GM23248 (cell line): ENCODE measurements at regions not wholly inside any gene's neighbourhood (a gene's known extent, or its start where the extent isn't known, plus 50 kb on each side); places are given as distances from the start of the nearest gene placed in this dataset.
"Not testable (repeated sequence)": the region's sequence is repeated elsewhere in the genome, so short reads cannot be mapped to it uniquely, and the experiment has no call there.

Experiments used
- DNase-seq: peaks from one replicate; pipeline ENCODE4 v3.0.0-alpha.2; 2015
- H2AFZ ChIP-seq: fragments of 200-600 bp; sonication (generic); 2 replicates; pipeline ENCODE4 v1.6.1; 2016; ENCODE audit warnings: antibody characterized with exemption
- H3F3A ChIP-seq: fragments of 200-600 bp; sonication (generic); 2 replicates; pipeline ENCODE4 v1.6.1; 2016; ENCODE audit warnings: mild to moderate bottlenecking, antibody characterized with exemption, mixed run types; ENCODE audit not compliant: insufficient read depth
- H3K27ac ChIP-seq: fragments of 200-600 bp; sonication (generic); 2 replicates; pipeline ENCODE4 v1.5.1; 2016; ENCODE audit warnings: mild to moderate bottlenecking
- H3K27me3 ChIP-seq: fragments of 200-600 bp; sonication (generic); replicated peaks from 2 replicates; pipeline ENCODE4 v1.6.1; 2016; ENCODE audit warnings: mild to moderate bottlenecking; ENCODE audit not compliant: insufficient read depth
- H3K36me3 ChIP-seq: fragments of 200-600 bp; sonication (generic); 2 replicates; pipeline ENCODE4 v1.6.1; 2016; ENCODE audit warnings: low read depth, mild to moderate bottlenecking
- H3K4me1 ChIP-seq: fragments of 200-600 bp; sonication (generic); 2 replicates; pipeline ENCODE4 v1.6.1; 2016; ENCODE audit warnings: mild to moderate bottlenecking; ENCODE audit not compliant: insufficient read depth
- H3K4me2 ChIP-seq: fragments of 200-600 bp; sonication (generic); one replicate; pipeline ENCODE4 v1.6.1; 2016; ENCODE audit warnings: mild to moderate bottlenecking; ENCODE audit not compliant: unreplicated experiment
- H3K4me3 ChIP-seq: fragments of 200-600 bp; sonication (generic); 2 replicates; pipeline ENCODE4 v1.5.1; 2016; ENCODE audit warnings: mild to moderate bottlenecking
- H3K79me2 ChIP-seq: fragments of 200-600 bp; sonication (generic); 2 replicates; pipeline ENCODE4 v1.6.1; 2016; ENCODE audit warnings: mild to moderate bottlenecking; ENCODE audit not compliant: insufficient read depth
- H3K9ac ChIP-seq: fragments of 200-600 bp; sonication (generic); 2 replicates; pipeline ENCODE4 v1.6.1; 2016; ENCODE audit warnings: mild to moderate bottlenecking
- H3K9me2 ChIP-seq: fragments of 200-600 bp; sonication (generic); 2 replicates; pipeline ENCODE4 v1.6.1; 2016; ENCODE audit warnings: mixed run types, mild to moderate bottlenecking, moderate library complexity; ENCODE audit not compliant: insufficient read depth
- H3K9me3 ChIP-seq: fragments of 200-600 bp; sonication (generic); one replicate; pipeline ENCODE4 v1.6.1; 2017; ENCODE audit warnings: low read depth
- H4K20me1 ChIP-seq: fragments of 200-600 bp; sonication (generic); 2 replicates; pipeline ENCODE4 v1.6.0; 2016; ENCODE audit not compliant: insufficient read depth
- EZH2 ChIP-seq: fragments of 200-600 bp; sonication (generic); IDR thresholded peaks from 2 replicates; pipeline ENCODE4 v1.6.1; 2018; ENCODE audit warnings: antibody characterized with exemption, mild to moderate bottlenecking; ENCODE audit not compliant: insufficient read depth, poor library complexity, severe bottlenecking
- EZH2phosphoT487 ChIP-seq: fragments of 200-600 bp; sonication (generic); IDR thresholded peaks from 2 replicates; pipeline ENCODE4 v1.6.1; 2018; ENCODE audit warnings: antibody characterized with exemption, moderate library complexity, mild to moderate bottlenecking, low read depth; ENCODE audit not compliant: insufficient read depth
- WGBS, 2 experiments: methylation state at CpG; one replicate each; pipeline ENCODE4 v1.1.6; 2015 to 2017; ENCODE audit warnings: low lambda C conversion rate in 2 of 2, low coverage in 1 of 2; ENCODE audit errors: missing lambda C conversion rate in 2 of 2; 5-methylcytosine and 5-hydroxymethylcytosine counted together
- in situ Hi-C: fragments of 300-500 bp; cut with MboI; formaldehyde crosslinking; loops from 2 replicates; pipeline ENCODE4 v1.15.0; 2020

DNA sequence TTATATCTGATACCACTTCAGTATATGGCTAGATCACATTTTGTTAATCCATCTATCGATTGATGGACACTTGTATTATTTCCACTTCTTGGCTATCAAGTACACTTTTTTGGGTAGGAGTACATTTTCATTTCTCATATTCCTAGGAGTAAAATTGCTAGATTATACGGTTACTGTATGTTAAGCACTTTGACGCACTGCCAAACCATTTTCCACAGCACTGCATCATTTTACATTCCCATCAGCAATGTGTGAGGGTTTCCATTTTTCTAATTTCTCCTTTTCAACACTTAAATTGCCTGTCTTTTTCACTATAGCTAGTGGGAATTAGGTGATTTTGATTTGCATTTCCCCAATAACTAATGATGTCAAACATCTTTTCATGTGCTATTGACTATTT, 179.3 kb upstream of the B3GAT1 start:
- TF ChIP-seq EZH2, result no peak
- TF ChIP-seq EZH2phosphoT487, result no peak
- Histone ChIP-seq H3K4me3 (no peak overlapping the region), H3K27me3 (no peaks in the 10 kb centered on the region), H2AFZ (no peak overlapping the region), H3K27ac (no peak overlapping the region), H3K4me2 (no peak overlapping the region), H3F3A (no peaks in the 10 kb centered on the region), H3K9me2 (no peaks in the 10 kb centered on the region), H4K20me1 (no peaks in the 10 kb centered on the region), H3K4me1 (no peaks in the 10 kb centered on the region), H3K79me2 (no peaks in the 10 kb centered on the region), H3K36me3 (no peaks in the 10 kb centered on the region), H3K9ac (no peak overlapping the region), H3K9me3 (no peaks in the 10 kb centered on the region)
- no peak for DNase-seq
- in situ Hi-C loops, result no loop called here
- 31 to 34% methylated on average over 3 of the region's 3 CpGs for WGBS, 2 experiments

DNA sequence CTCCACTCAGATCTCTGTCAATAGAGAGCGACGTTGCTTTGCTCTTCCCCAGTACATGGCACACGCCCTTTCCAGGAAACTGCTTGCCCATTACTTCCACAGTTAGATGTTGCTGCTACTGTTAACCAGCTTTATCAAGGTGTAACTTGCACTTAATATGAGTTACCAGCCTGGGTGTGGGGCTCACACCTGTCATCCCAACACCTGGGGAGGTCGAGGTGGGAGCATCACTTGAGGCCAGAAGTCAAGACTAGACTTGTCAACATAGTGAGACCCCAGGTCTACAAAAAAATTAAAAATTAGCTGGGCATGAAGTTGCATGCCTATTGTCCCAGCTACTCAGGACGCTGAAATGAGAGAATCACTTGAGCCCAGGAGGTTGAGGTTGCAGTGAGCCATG, 177.1 kb upstream of the B3GAT1 start:
- Histone ChIP-seq H3K79me2 (no peaks in the 10 kb centered on the region), H3F3A (no peaks in the 10 kb centered on the region), H3K27ac (no peak overlapping the region), H3K27me3 (no peaks in the 10 kb centered on the region), H3K4me2 (no peak overlapping the region), H3K9me2 (no peaks in the 10 kb centered on the region), H4K20me1 (no peaks in the 10 kb centered on the region), H2AFZ (no peak overlapping the region), H3K36me3 (no peaks in the 10 kb centered on the region), H3K9ac (no peak overlapping the region), H3K9me3 (no peaks in the 10 kb centered on the region), H3K4me1 (no peaks in the 10 kb centered on the region), H3K4me3 (no peak overlapping the region)
- WGBS, 2 experiments, result 5 to 6% methylated on average over 5 of the region's 5 CpGs
- no peak for DNase-seq
- TF ChIP-seq EZH2 (no peak), EZH2phosphoT487 (no peak)
- in situ Hi-C loops, result no loop called here

DNA sequence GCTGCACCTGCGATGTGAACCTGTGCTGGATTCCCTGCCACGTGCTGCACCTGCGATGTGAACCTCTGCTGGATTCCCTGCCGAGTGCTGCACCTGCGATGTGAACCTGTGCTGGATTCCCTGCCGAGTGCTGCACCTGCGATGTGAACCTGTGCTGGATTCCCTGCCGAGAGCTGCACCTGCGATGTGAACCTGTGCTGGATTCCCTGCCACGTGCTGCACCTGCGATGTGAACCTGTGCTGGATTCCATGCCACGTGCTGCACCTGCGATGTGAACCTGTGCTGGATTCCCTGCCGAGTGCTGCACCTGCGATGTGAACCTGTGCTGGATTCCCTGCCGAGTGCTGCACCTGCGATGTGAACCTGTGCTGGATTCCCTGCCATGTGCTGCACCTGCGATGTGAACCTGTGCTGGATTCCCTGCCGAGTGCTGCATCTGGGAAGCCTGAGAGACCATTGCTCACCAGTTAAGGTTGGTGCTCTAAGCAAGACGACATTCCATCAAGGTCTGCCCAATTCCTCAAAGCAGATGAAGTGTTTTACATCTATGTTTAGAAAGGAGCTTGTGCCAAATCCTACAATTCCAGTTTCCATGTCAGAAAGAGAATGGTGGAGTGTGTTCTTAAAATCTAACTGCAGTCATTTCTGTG, 176.5 kb upstream of the B3GAT1 start:
- WGBS, 2 experiments, result 44 to 56% methylated on average over 7 to 20 of the region's 20 CpGs
- H3K4me1 ChIP-seq, H3K27ac ChIP-seq, H3K79me2 ChIP-seq, H3K27me3 ChIP-seq, H3K4me2 ChIP-seq, H3K9me3 ChIP-seq, H3K4me3 ChIP-seq, H3K9me2 ChIP-seq, H3F3A ChIP-seq, H4K20me1 ChIP-seq, DNase-seq, H3K36me3 ChIP-seq, H2AFZ ChIP-seq, in situ Hi-C loops, H3K9ac ChIP-seq: not testable (repeated sequence)

DNA sequence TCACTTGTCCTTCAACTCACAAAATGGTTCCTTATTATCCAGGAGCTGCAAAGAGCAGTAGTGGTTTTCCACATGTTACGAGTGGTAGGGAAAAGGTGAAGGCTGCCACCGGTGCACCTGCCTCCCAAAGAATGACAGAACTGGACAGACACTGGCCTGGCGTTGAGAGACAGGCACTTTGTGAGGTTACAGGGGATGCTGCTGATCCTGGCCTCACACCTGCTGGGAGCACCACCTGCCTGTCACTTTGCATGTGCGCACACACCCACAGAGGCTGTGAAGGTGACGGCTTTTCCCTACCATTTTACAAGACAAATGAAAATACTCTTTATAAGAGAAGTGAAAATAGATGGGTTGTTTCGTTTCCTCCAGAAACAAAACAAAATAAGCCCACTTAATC, 175.3 kb upstream of the B3GAT1 start:
- 19 to 20% methylated on average over 6 of the region's 6 CpGs for WGBS, 2 experiments
- H3K36me3 ChIP-seq, result no peaks in the 10 kb centered on the region

DNA sequence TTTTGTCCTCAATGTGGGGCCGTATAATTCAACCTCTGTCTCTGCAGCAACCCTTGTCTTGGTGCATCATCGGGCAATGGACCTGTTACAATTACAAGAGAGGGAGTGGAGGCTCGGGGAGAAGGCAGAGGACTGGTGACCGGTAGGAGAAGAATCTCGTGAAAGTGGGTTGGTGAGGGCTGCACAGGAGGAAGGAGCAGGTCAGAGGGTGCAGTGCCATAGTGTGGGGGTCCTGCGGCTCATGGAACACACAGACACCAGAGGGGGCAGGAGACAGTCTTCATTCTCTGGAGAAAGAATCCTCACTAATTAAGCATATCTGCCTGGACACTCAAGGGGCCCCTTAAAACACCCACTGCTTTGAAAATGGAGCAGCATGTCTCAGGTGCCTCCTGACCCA, 174.7 kb upstream of the B3GAT1 start:
- H3K9me2 ChIP-seq, result no peaks in the 10 kb centered on the region
- WGBS, 2 experiments, result 24 to 26% methylated on average over 6 of the region's 6 CpGs
- H3K36me3 ChIP-seq, result no peaks in the 10 kb centered on the region
- no peaks in the 10 kb centered on the region for H3F3A ChIP-seq
- H3K27ac ChIP-seq, result no peak overlapping the region
- no peak overlapping the region for H3K4me2 ChIP-seq
- DNase-seq, result no peak
- in situ Hi-C loops, result no loop called here
- no peak overlapping the region for H3K4me3 ChIP-seq
- no peak for TF ChIP-seq EZH2
- TF ChIP-seq EZH2phosphoT487, result no peak
- H3K9me3 ChIP-seq, result no peaks in the 10 kb centered on the region
- no peaks in the 10 kb centered on the region for H3K79me2 ChIP-seq
- no peaks in the 10 kb centered on the region for H4K20me1 ChIP-seq
- no peak overlapping the region for H3K9ac ChIP-seq
- no peaks in the 10 kb centered on the region for H3K27me3 ChIP-seq
- H2AFZ ChIP-seq, result no peak overlapping the region
- H3K4me1 ChIP-seq, result no peaks in the 10 kb centered on the region

More for the DNA sequence above, 175.3 kb upstream of the B3GAT1 start:
- Histone ChIP-seq H3K9me3 (no peaks in the 10 kb centered on the region), H3K27me3 (no peaks in the 10 kb centered on the region), H2AFZ (no peak overlapping the region), H3K4me2 (no peak overlapping the region), H3K9me2 (no peaks in the 10 kb centered on the region), H3K4me3 (no peak overlapping the region), H3K27ac (no peak overlapping the region), H4K20me1 (no peaks in the 10 kb centered on the region), H3K79me2 (no peaks in the 10 kb centered on the region), H3K9ac (no peak overlapping the region), H3F3A (no peaks in the 10 kb centered on the region), H3K4me1 (no peaks in the 10 kb centered on the region)
- DNase-seq, result no peak
- in situ Hi-C loops, result no loop called here
- no peak for TF ChIP-seq EZH2
- TF ChIP-seq EZH2phosphoT487, result no peak
